Heart left ventricle (tissue), 16 donors: ENCODE measurements at regions not wholly inside any gene's neighbourhood (a gene's known extent, or its start where the extent isn't known, plus 50 kb on each side); places are given as distances from the start of the nearest gene placed in this dataset.

Source experiments
- ATAC-seq, 4 donors: fragments of 200-7000 bp; cut with Tn5 transposase; one replicate each; pipeline ENCODE4 v1.9.1; 2020 to 2022; ENCODE audit warnings: moderate library complexity in 4 of 4, mild to moderate bottlenecking in 3 of 4, moderate number of reproducible peaks in 1 of 4
- DNase-seq, 5 donors: peaks; one replicate each; pipeline ENCODE4 v3.0.0-alpha.2; 2020
- H3K27ac ChIP-seq, 12 donors: fragments of 200-600 bp; sonication (generic) in 4 of 12; one replicate each; pipeline versions ENCODE4 v1.5.0 to v1.8.0; 2016 to 2022; ENCODE audit warnings: mild to moderate bottlenecking in 2 of 12
- H3K27me3 ChIP-seq, 9 donors: fragments of 200-600 bp; sonication (generic) in 2 of 9; one replicate each; pipeline versions ENCODE4 v1.5.1 to v1.8.0; 2016 to 2022; ENCODE audit warnings: mild to moderate bottlenecking in 3 of 9
- H3K36me3 ChIP-seq, 9 donors: fragments of 200-600 bp; sonication (generic) in 2 of 9; one replicate each; pipeline versions ENCODE4 v1.5.0 to v1.8.0; 2018 to 2022; ENCODE audit warnings: mild to moderate bottlenecking in 2 of 9
- H3K4me1 ChIP-seq, 12 donors: fragments of 200-600 bp; sonication (generic) in 4 of 12; one replicate each; pipeline versions ENCODE4 v1.5.0 to v1.8.0; 2016 to 2022; ENCODE audit warnings: mild to moderate bottlenecking in 3 of 12
- H3K4me3 ChIP-seq, 12 donors: fragments of 200-600 bp; sonication (generic) in 4 of 12; one replicate each; pipeline versions ENCODE4 v1.5.0 to v1.8.0; 2017 to 2022; ENCODE audit warnings: mild to moderate bottlenecking in 9 of 12, moderate library complexity in 4 of 12
- H3K9me3 ChIP-seq, 12 donors: fragments of 200-600 bp; sonication (generic) in 4 of 12; one replicate each; pipeline versions ENCODE4 v1.5.0 to v1.8.0; 2016 to 2022; ENCODE audit warnings: mild to moderate bottlenecking in 1 of 12
- CTCF ChIP-seq, 12 donors: fragments of 200-600 bp; sonication (generic) in 4 of 12; IDR thresholded peaks; one replicate each; pipeline versions ENCODE4 v1.5.0 to v1.8.0; 2018 to 2022; ENCODE audit warnings: antibody characterized with exemption in 12 of 12, mild to moderate bottlenecking in 5 of 12
- POLR2A ChIP-seq, 2 donors: fragments of 450-650 bp; IDR thresholded peaks; one replicate each; pipeline ENCODE4 v1.6.1; 2017; ENCODE audit warnings: antibody characterized with exemption in 2 of 2, mild to moderate bottlenecking in 2 of 2, moderate library complexity in 2 of 2
- WGBS, 4 donors: extraction: QIAGEN DNeasy Blood & Tissue Kit in 2 of 4; methylation state at CpG; one replicate each; pipeline versions ENCODE4 v1.1.5 to v1.1.7; 2013 to 2018; 5-methylcytosine and 5-hydroxymethylcytosine counted together
- intact Hi-C, 10 donors: fragments of 100-400 bp; cut with DNase I; formaldehyde crosslinking; loops; one replicate each; pipeline versions ENCODE4 v1.11.1 to v1.14.2; 2022
- donor health status: ischemic (EF 13 %, LVEDD 7.1; RV severe dilation, severe dysfunction).
- donor health status: healthy with polysubstance abuse.
- donor health status: DM: no; HTN: yes; CAD: no.
- donor health status: DM: no; HTN: no; CAD: no.
- donor health status: ischemic (EF 25% LVEDD 6.9; RV normal size, moderate dysfunction).
- donor health status: ischemic (EF 25% LVEDD 5.7; RV mildly dilated, moderate dysfunction).
- donor health status: healthy.
- donor health status: DM: yes; HTN: yes; CAD: no.
- donor health status: ischemic (EF 35%, LVEDD 5.7; RV mildly dilated, moderate dysfunction).
- donor health status: nonischemic (EF 11% LVEDD 7.7; RV severe dilation, severe dysfunction).
- donor health status: DM: yes; HTN: yes; CAD: no.
- donor health status: PGD.
- donor health status: ischemic (EF 29% LVEDD 5.4; RV normal size, mild dysfunction).
- donor health status: nonischemic (EF 23%, LVEDD 6.1; RV moderate dilation, normal function).

DNA sequence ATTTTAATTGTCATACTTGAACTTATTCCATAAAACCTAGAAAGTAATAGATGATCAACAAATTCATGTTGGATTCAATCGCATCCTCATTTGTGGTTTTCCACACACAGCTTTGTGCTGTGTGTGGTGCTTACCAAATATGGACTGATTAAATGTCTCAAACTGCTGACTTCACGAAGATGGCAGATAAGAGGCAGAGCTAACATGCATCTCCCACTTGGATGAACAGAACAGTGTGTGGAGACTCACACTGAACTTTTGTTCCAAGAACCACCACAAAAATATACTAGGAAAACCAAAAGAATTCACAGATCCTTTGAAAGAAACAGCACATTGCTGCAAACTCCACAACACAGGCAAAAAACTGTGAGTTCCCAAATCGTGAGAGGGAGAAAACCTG is 603.7 kb downstream of the TENT5A start:
- H3K4me3 ChIP-seq = no peak overlapping the region
- WGBS, 4 donors = 61 to 72% (median 69%) methylated on average over 3 of the region's 3 CpGs
- no peaks in the 10 kb centered on the region for H3K36me3 ChIP-seq
- DNase-seq = no peak
- no peak overlapping the region for H3K27ac ChIP-seq
- ATAC-seq = no peak
- H3K9me3 ChIP-seq = peaks cover 0 to 30% (median 4%) of the 10 kb centered on the region in 12 donors
- no peaks in the 10 kb centered on the region for H3K4me1 ChIP-seq
- H3K27me3 ChIP-seq = no peaks in the 10 kb centered on the region
- intact Hi-C loops = no loop called here
- TF ChIP-seq POLR2A (IDR thresholded peaks at IDR 0.05) = no peak
- TF ChIP-seq CTCF (IDR thresholded peaks at IDR 0.05) = no peak

GRCh38 chr6:81145506-81145905 is 607.0 kb downstream of the TENT5A start:
- DNase-seq = no peak
- intact Hi-C loops = no loop called here
- H3K9me3 ChIP-seq = peaks cover 0 to 19% (median 5%) of the 10 kb centered on the region in 12 donors
- H3K27ac ChIP-seq = no peak overlapping the region
- no peaks in the 10 kb centered on the region for H3K27me3 ChIP-seq
- no peaks in the 10 kb centered on the region for H3K36me3 ChIP-seq
- no peak for TF ChIP-seq POLR2A (IDR thresholded peaks at IDR 0.05)
- TF ChIP-seq CTCF (IDR thresholded peaks at IDR 0.05) = no peak
- ATAC-seq = no peak
- H3K4me1 ChIP-seq = no peaks in the 10 kb centered on the region
- H3K4me3 ChIP-seq = no peak overlapping the region
- WGBS, 4 donors = 41 to 60% (median 51%) methylated on average over 2 of the region's 2 CpGs

DNA sequence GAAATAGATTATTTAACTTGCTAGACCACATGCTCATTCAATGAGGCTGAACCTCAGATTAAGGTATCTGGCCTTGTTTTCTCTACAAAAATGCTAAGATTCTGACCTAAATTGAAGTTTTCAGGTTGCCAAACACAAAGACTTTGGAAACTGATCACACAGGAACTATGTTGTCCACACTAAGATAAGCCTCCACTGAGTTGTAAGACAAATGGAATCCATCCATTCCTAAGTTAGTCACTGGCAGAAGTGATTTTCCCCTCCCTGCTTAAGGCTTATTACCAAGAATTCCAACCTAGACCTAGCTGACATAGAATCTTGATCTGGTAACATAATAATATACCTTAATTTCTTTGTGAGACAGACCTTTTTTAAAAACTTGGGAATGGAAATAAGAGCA is 608.1 kb downstream of the TENT5A start:
- TF ChIP-seq CTCF (IDR thresholded peaks at IDR 0.05) = no peak
- no peak for TF ChIP-seq POLR2A (IDR thresholded peaks at IDR 0.05)
- Histone ChIP-seq H3K4me3 (no peak overlapping the region), H3K36me3 (no peaks in the 10 kb centered on the region), H3K27ac (no peak overlapping the region), H3K4me1 (no peaks in the 10 kb centered on the region), H3K9me3 (peaks cover 0 to 19% (median 7%) of the 10 kb centered on the region in 12 donors), H3K27me3 (no peaks in the 10 kb centered on the region)
- intact Hi-C loops = no loop called here
- ATAC-seq (no peak), DNase-seq (no peak)

GRCh38 chr6:81138236-81138635 is 614.2 kb downstream of the TENT5A start:
- Histone ChIP-seq H3K9me3 (peaks cover 0 to 32% (median 7%) of the 10 kb centered on the region in 12 donors), H3K36me3 (no peaks in the 10 kb centered on the region), H3K27me3 (no peaks in the 10 kb centered on the region), H3K27ac (no peak overlapping the region), H3K4me3 (no peak overlapping the region), H3K4me1 (no peaks in the 10 kb centered on the region)
- DNase-seq (no peak), ATAC-seq (no peak)
- TF ChIP-seq CTCF (IDR thresholded peaks at IDR 0.05) = no peak
- no peak for TF ChIP-seq POLR2A (IDR thresholded peaks at IDR 0.05)
- intact Hi-C loops = no loop called here
- WGBS, 4 donors = 79 to 87% (median 82%) methylated on average over 3 to 5 of the region's 5 CpGs
